Skeletal muscle tissue (tissue), 3 donors: ENCODE measurements at regions not wholly inside any gene's neighbourhood (a gene's known extent, or its start where the extent isn't known, plus 50 kb on each side); places are given as distances from the start of the nearest gene placed in this dataset.

ENCODE experiments used
- H3K27ac ChIP-seq: one replicate; pipeline ENCODE4 v1.7.0; 2013; ENCODE audit warnings: mild to moderate bottlenecking, low read depth, low read length, inconsistent platforms
- H3K27me3 ChIP-seq, 3 donors: one replicate each; pipeline ENCODE4 v1.7.0; 2013; ENCODE audit warnings: low read length in 3 of 3; ENCODE audit not compliant: control insufficient read depth in 3 of 3, insufficient read depth in 3 of 3
- H3K36me3 ChIP-seq, 3 donors: one replicate each; pipeline ENCODE4 v1.7.0; 2013; ENCODE audit warnings: low read length in 3 of 3; ENCODE audit not compliant: control insufficient read depth in 3 of 3, insufficient read depth in 3 of 3
- H3K4me1 ChIP-seq, 3 donors: one replicate each; pipeline ENCODE4 v1.7.0; 2013; ENCODE audit warnings: low read length in 3 of 3, mild to moderate bottlenecking in 3 of 3; ENCODE audit not compliant: control insufficient read depth in 3 of 3, insufficient read depth in 3 of 3
- H3K4me3 ChIP-seq, 3 donors: one replicate each; pipeline ENCODE4 v1.7.0; 2013; ENCODE audit warnings: low read length in 3 of 3
- H3K9ac ChIP-seq, 3 donors: one replicate each; pipeline ENCODE4 v1.7.0; 2013; ENCODE audit warnings: low read length in 3 of 3, mild to moderate bottlenecking in 3 of 3, moderate library complexity in 2 of 3, low read depth in 1 of 3
- H3K9me3 ChIP-seq, 3 donors: one replicate each; pipeline ENCODE4 v1.7.0; 2013; ENCODE audit warnings: low read length in 3 of 3; ENCODE audit not compliant: control insufficient read depth in 3 of 3
- donor health status: Osteomylitis.

- H3K9ac ChIP-seq, result no peak overlapping the region
- H3K27me3 ChIP-seq, result no peaks in the 10 kb centered on the region
- H3K27ac ChIP-seq, result no peak overlapping the region
- peaks cover 0 to 3% (median 0%) of the 10 kb centered on the region in 3 donors for H3K9me3 ChIP-seq
- H3K36me3 ChIP-seq, result no peaks in the 10 kb centered on the region
- no peak overlapping the region for H3K4me3 ChIP-seq
- H3K4me1 ChIP-seq, result no peaks in the 10 kb centered on the region
Measured at GRCh38 chr10:123287594-123288247, 133.5 kb downstream of the BUB3 start.

- Histone ChIP-seq H3K27ac (no peak overlapping the region), H3K36me3 (no peaks in the 10 kb centered on the region), H3K4me3 (no peak overlapping the region), H3K27me3 (no peaks in the 10 kb centered on the region), H3K4me1 (no peaks in the 10 kb centered on the region), H3K9me3 (peaks cover 0 to 3% (median 0%) of the 10 kb centered on the region in 3 donors), H3K9ac (no peak overlapping the region)
Measured at GRCh38 chr10:123289432-123289831, 135.2 kb downstream of the BUB3 start.

- H3K9ac ChIP-seq, result no peak overlapping the region
- H3K36me3 ChIP-seq, result no peaks in the 10 kb centered on the region
- no peaks in the 10 kb centered on the region for H3K4me1 ChIP-seq
- H3K9me3 ChIP-seq, result peaks cover 0 to 3% (median 0%) of the 10 kb centered on the region in 3 donors
- no peak overlapping the region for H3K4me3 ChIP-seq
- no peak overlapping the region for H3K27ac ChIP-seq
- no peaks in the 10 kb centered on the region for H3K27me3 ChIP-seq
Measured at GRCh38 chr10:123294109-123294508, 139.9 kb downstream of the BUB3 start.

GRCh38 chr10:123294886-123295285 is 140.7 kb downstream of the BUB3 start:
- Histone ChIP-seq H3K9me3 (peaks cover 0 to 3% (median 0%) of the 10 kb centered on the region in 3 donors), H3K4me1 (no peaks in the 10 kb centered on the region), H3K36me3 (no peaks in the 10 kb centered on the region), H3K27me3 (no peaks in the 10 kb centered on the region), H3K4me3 (no peak overlapping the region), H3K27ac (no peak overlapping the region), H3K9ac (no peak overlapping the region)

- Histone ChIP-seq H3K27me3 (no peaks in the 10 kb centered on the region), H3K4me3 (no peak overlapping the region), H3K4me1 (no peaks in the 10 kb centered on the region), H3K36me3 (no peaks in the 10 kb centered on the region), H3K9ac (no peak overlapping the region), H3K9me3 (peaks cover 0 to 3% (median 0%) of the 10 kb centered on the region in 3 donors), H3K27ac (no peak overlapping the region)
Measured at GRCh38 chr10:123295644-123296043, 141.4 kb downstream of the BUB3 start.

- H3K4me1 ChIP-seq, result peaks cover 0 to 3% (median 0%) of the 10 kb centered on the region in 3 donors
- no peak overlapping the region for H3K4me3 ChIP-seq
Measured at GRCh38 chr10:123297175-123297574, 143.0 kb downstream of the BUB3 start.

GRCh38 chr10:123298583-123298982 is 144.4 kb downstream of the BUB3 start:
- no peak overlapping the region for H3K9ac ChIP-seq
- H3K4me3 ChIP-seq, result no peak overlapping the region
- H3K9me3 ChIP-seq, result no peaks in the 10 kb centered on the region
- peaks cover 0 to 3% (median 0%) of the 10 kb centered on the region in 3 donors for H3K4me1 ChIP-seq
- no peaks in the 10 kb centered on the region for H3K27me3 ChIP-seq
- H3K36me3 ChIP-seq, result no peaks in the 10 kb centered on the region
- H3K27ac ChIP-seq, result no peak overlapping the region

More at GRCh38 chr10:123297175-123297574, 143.0 kb downstream of the BUB3 start:
- Histone ChIP-seq H3K36me3 (no peaks in the 10 kb centered on the region), H3K27ac (no peak overlapping the region), H3K27me3 (no peaks in the 10 kb centered on the region), H3K9ac (no peak overlapping the region), H3K9me3 (no peaks in the 10 kb centered on the region)

GRCh38 chr10:123299598-123299997 is 145.4 kb downstream of the BUB3 start:
- no peaks in the 10 kb centered on the region for H3K36me3 ChIP-seq
- H3K27ac ChIP-seq, result no peak overlapping the region
- no peak overlapping the region for H3K4me3 ChIP-seq
- H3K4me1 ChIP-seq, result peaks cover 0 to 3% (median 0%) of the 10 kb centered on the region in 3 donors
- H3K9ac ChIP-seq, result no peak overlapping the region
- H3K9me3 ChIP-seq, result no peaks in the 10 kb centered on the region
- no peaks in the 10 kb centered on the region for H3K27me3 ChIP-seq

GRCh38 chr10:123301077-123301857 is 147.1 kb downstream of the BUB3 start:
- Histone ChIP-seq H3K4me1 (peaks cover 0 to 3% (median 0%) of the 10 kb centered on the region in 3 donors), H3K36me3 (no peaks in the 10 kb centered on the region), H3K4me3 (no peak overlapping the region), H3K27ac (no peak overlapping the region), H3K9me3 (no peaks in the 10 kb centered on the region), H3K9ac (no peak overlapping the region), H3K27me3 (peaks cover 0 to under 1% (median 0%) of the 10 kb centered on the region in 3 donors)
